Upper lobe of left lung (tissue), 4 donors: ENCODE measurements at regions not wholly inside any gene's neighbourhood (a gene's known extent, or its start where the extent isn't known, plus 50 kb on each side); places are given as distances from the start of the nearest gene placed in this dataset.

Experiments
- EP300 ChIP-seq, 4 donors: sonication (generic); formaldehyde crosslinking; IDR thresholded peaks; one replicate each; pipeline ENCODE4 v1.5.1; 2017; ENCODE audit warnings: antibody characterized with exemption in 4 of 4, control low read depth in 2 of 4
- POLR2AphosphoS5 ChIP-seq, 2 donors: sonication (generic); formaldehyde crosslinking; IDR thresholded peaks; one replicate each; pipeline ENCODE4 v1.5.1; 2017; ENCODE audit warnings: antibody characterized with exemption in 2 of 2
- TF ChIP-seq, protein P1 (sequence below), 6 experiments: fragments of 450-650 bp in 4 of 6; fragments of 200-600 bp in 2 of 6; sonication (generic) in 2 of 6; IDR thresholded peaks; one replicate each; pipeline ENCODE4 v1.5.1; 2016 to 2019; ENCODE audit warnings: antibody characterized with exemption in 6 of 6

DNA sequence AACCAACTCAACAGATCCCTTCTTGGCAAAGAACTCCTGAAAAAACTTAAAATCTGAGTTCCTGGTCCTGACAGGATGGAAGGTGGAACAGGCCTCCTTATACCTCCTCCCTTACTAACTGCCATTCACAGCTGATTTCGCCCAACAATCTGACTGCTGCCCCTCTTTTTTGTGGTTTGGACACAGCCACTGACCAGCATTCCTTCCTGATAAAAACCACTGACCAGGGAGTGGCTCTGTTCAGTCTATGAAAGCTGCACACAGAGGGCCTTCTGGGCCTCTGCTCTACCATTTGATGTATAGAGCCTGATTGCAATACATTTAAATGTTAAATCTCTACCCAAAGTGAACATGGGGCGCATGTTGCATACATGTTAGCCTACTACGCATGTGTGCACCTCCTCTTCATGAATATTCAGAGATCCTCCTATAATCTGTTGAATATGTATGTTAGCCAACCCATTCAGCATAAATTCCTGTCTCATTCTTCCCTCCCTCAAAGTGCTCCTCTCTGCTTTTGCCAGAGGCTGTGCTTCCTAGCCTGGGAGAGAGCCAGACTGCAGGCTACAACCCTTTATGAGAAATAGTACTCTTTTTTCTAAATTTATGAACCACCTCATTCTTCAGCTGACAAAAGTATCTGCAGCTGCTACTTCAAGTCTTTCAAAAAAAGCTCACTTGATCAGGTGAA, 93.7 kb upstream of the MRPS30 start:
- TF ChIP-seq, protein P1, sequence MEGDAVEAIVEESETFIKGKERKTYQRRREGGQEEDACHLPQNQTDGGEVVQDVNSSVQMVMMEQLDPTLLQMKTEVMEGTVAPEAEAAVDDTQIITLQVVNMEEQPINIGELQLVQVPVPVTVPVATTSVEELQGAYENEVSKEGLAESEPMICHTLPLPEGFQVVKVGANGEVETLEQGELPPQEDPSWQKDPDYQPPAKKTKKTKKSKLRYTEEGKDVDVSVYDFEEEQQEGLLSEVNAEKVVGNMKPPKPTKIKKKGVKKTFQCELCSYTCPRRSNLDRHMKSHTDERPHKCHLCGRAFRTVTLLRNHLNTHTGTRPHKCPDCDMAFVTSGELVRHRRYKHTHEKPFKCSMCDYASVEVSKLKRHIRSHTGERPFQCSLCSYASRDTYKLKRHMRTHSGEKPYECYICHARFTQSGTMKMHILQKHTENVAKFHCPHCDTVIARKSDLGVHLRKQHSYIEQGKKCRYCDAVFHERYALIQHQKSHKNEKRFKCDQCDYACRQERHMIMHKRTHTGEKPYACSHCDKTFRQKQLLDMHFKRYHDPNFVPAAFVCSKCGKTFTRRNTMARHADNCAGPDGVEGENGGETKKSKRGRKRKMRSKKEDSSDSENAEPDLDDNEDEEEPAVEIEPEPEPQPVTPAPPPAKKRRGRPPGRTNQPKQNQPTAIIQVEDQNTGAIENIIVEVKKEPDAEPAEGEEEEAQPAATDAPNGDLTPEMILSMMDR (IDR thresholded peaks at IDR 0.05), result no peak
- TF ChIP-seq EP300 (IDR thresholded peaks at IDR 0.05) (no peak), POLR2AphosphoS5 (IDR thresholded peaks at IDR 0.05) (no peak)
